ENCODE measurements at regions not wholly inside any gene's neighbourhood (a gene's known extent, or its start where the extent isn't known, plus 50 kb on each side); places are given as distances from the start of the nearest gene placed in this dataset.

DNA sequence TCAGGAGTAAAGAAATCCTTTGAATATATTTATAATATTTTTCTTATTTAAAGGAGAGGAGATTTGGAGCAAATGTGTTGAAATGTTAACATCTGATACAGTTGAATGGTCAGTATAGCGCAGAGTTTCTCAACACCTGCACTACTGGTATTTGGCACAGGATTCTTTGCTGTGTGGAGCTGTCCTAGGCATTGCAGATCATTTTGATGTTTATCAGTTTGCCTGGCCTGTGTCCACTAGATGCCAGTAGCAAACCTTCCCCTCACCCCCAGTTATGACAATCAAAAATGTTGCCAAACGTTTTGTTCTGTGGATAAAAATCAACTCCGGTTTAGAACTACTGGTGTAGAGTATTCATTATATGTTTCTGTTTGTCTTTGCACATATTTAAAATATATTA, 765.3 kb upstream of the SLIT2 start:
- TF ChIP-seq, protein P1, sequence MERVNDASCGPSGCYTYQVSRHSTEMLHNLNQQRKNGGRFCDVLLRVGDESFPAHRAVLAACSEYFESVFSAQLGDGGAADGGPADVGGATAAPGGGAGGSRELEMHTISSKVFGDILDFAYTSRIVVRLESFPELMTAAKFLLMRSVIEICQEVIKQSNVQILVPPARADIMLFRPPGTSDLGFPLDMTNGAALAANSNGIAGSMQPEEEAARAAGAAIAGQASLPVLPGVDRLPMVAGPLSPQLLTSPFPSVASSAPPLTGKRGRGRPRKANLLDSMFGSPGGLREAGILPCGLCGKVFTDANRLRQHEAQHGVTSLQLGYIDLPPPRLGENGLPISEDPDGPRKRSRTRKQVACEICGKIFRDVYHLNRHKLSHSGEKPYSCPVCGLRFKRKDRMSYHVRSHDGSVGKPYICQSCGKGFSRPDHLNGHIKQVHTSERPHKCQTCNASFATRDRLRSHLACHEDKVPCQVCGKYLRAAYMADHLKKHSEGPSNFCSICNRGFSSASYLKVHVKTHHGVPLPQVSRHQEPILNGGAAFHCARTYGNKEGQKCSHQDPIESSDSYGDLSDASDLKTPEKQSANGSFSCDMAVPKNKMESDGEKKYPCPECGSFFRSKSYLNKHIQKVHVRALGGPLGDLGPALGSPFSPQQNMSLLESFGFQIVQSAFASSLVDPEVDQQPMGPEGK (CRISPR knock-in tag; IDR thresholded peaks at IDR 0.05; ENCODE audit: borderline replicate concordance) = no peak
- TF ChIP-seq CSDC2 (CRISPR knock-in tag; IDR thresholded peaks at IDR 0.05) = no peak

Data from SK-N-SH treated with all-trans-retinoic acid at 6 μM for 48 hours (cell line).